Muscle layer of colon (tissue), 2 donors: ENCODE measurements at regions not wholly inside any gene's neighbourhood (a gene's known extent, or its start where the extent isn't known, plus 50 kb on each side); places are given as distances from the start of the nearest gene placed in this dataset.

ENCODE experiments used
- H3K27ac ChIP-seq: one replicate; pipeline ENCODE4 v1.7.0; 2013; ENCODE audit warnings: low read depth, mild to moderate bottlenecking, low read length, moderate library complexity
- H3K27me3 ChIP-seq, 2 donors: one replicate each; pipeline ENCODE4 v1.7.0; 2013; ENCODE audit warnings: low read length in 2 of 2, mild to moderate bottlenecking in 2 of 2; ENCODE audit not compliant: insufficient read depth in 2 of 2, control insufficient read depth in 1 of 2
- H3K36me3 ChIP-seq: one replicate; pipeline ENCODE4 v1.7.0; 2013; ENCODE audit warnings: mild to moderate bottlenecking, low read length; ENCODE audit not compliant: insufficient read depth
- H3K4me1 ChIP-seq: one replicate; pipeline ENCODE4 v1.7.0; 2013; ENCODE audit warnings: mild to moderate bottlenecking, low read length; ENCODE audit not compliant: insufficient read depth
- H3K4me3 ChIP-seq, 2 donors: one replicate each; pipeline ENCODE4 v1.7.0; 2013; ENCODE audit warnings: low read length in 2 of 2, low read depth in 1 of 2, mild to moderate bottlenecking in 1 of 2, moderate library complexity in 1 of 2
- H3K9ac ChIP-seq: one replicate; pipeline ENCODE4 v1.7.0; 2013; ENCODE audit warnings: low read length
- H3K9me3 ChIP-seq: one replicate; pipeline ENCODE4 v1.7.0; 2013; ENCODE audit warnings: mild to moderate bottlenecking, low read length
- donor health status: abdominal sarcoma.
- donor health status: Adenocarcinoma of cecum.

- Histone ChIP-seq H3K36me3 (no peaks in the 10 kb centered on the region), H3K9me3 (no peaks in the 10 kb centered on the region), H3K4me1 (peaks cover 56% of the 10 kb centered on the region), H3K27me3 (no peaks in the 10 kb centered on the region), H3K9ac (no peak overlapping the region), H3K4me3 (peak overlapping the region in 1 of 2 donors; percentile 39), H3K27ac (peak overlapping the region; percentile 93)
These were observed 128.0 kb downstream of the RIN2 start for GRCh38 chr20:19885939-19886660.

DNA sequence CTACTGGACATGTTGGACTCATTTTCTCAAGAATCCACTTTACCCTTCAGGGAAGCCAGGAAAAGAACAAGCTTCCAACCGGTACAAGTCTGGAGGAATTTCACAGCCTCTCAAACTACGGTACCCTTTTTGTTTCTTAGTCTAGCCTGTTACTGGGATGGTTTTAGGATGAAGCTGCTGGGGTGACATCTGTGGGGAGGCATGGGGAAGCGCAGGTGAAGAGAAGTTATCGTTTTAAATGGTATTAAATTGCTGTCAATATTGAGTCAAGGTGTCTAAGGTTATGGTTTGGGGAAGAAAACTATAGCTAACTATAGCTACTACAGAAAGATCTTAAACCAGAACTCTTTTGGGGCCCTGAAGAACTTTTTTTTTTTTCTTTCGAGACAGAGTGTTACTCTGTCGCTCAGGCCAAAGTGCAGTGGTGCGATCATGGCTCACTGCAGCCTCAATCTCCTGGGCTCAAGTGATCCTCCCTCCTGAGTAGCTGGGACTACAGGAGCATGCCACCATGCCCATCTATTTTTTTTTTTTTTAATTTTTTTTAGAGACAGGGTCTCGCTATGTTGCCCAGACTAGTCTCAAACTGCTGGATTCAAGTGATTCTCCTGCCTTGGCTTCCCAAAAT lies 128.7 kb downstream of the RIN2 start:
- H3K4me1 ChIP-seq: peaks cover 57% of the 10 kb centered on the region
- H3K4me3 ChIP-seq: peak overlapping the region in 1 of 2 donors; percentile 39

DNA sequence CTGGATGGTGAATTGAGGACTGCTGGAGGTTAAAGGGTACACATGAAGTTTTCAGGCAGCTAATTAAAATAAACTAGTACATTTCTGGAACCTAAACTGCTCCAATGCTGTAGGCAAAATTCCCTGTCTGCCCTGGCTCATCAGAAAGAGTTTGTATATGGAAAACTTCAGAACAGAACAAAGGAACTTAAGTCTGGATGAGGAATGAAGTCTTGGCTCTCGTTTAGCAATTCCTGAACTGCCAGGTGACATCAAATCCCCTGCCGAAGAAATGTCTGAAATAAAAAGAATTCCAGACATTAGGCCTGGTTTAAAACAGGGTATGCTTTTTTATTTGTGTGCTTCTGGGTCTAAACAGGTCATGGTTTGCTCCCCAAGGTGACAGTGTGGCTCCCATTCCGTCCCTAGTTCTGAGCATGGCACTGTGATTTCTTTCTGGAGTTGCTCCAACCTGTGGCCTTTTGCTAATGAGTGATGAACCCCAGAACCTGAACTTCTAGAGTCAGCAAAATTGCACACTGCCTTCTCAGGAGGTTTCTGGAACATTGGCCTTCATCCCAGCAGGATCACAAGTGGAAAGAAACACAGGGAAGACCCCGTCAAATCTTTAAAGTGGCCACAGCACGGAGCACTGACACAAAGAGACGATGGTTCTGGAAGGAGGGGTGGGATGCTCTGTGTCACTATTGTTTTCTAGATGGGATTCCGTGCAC lies 129.4 kb upstream of the NAA20 start:
- H3K4me1 ChIP-seq: peaks cover 57% of the 10 kb centered on the region
- peak overlapping the region in 1 of 2 donors; percentile 55 for H3K4me3 ChIP-seq
- peak overlapping the region; percentile 20 for H3K9ac ChIP-seq
- H3K27me3 ChIP-seq: no peaks in the 10 kb centered on the region
- peak overlapping the region; percentile 93 for H3K27ac ChIP-seq
- H3K9me3 ChIP-seq: no peaks in the 10 kb centered on the region
- H3K36me3 ChIP-seq: no peaks in the 10 kb centered on the region

More for the DNA sequence above, 128.7 kb downstream of the RIN2 start:
- H3K27me3 ChIP-seq: no peaks in the 10 kb centered on the region
- H3K36me3 ChIP-seq: no peaks in the 10 kb centered on the region
- H3K9ac ChIP-seq: no peak overlapping the region
- no peaks in the 10 kb centered on the region for H3K9me3 ChIP-seq
- peak overlapping the region; percentile 93 for H3K27ac ChIP-seq

- Histone ChIP-seq H3K4me3 (peak overlapping the region in 1 of 2 donors; percentile 55), H3K9me3 (no peaks in the 10 kb centered on the region), H3K36me3 (peaks cover under 1% of the 10 kb centered on the region), H3K4me1 (peaks cover 57% of the 10 kb centered on the region), H3K27ac (peak overlapping the region; percentile 93), H3K27me3 (no peaks in the 10 kb centered on the region), H3K9ac (peak overlapping the region; percentile 41)
These were observed 128.9 kb upstream of the NAA20 start for GRCh38 chr20:19888269-19888671.

GRCh38 chr20:19889011-19889953 lies 127.9 kb upstream of the NAA20 start:
- H3K4me1 ChIP-seq: peaks cover 57% of the 10 kb centered on the region
- H3K4me3 ChIP-seq: peak overlapping the region; percentile 11 to 55
- H3K27me3 ChIP-seq: no peaks in the 10 kb centered on the region
- peaks cover 4% of the 10 kb centered on the region for H3K36me3 ChIP-seq
- no peaks in the 10 kb centered on the region for H3K9me3 ChIP-seq
- H3K9ac ChIP-seq: peak overlapping the region; percentile 41
- peak overlapping the region; percentile 93 for H3K27ac ChIP-seq

DNA sequence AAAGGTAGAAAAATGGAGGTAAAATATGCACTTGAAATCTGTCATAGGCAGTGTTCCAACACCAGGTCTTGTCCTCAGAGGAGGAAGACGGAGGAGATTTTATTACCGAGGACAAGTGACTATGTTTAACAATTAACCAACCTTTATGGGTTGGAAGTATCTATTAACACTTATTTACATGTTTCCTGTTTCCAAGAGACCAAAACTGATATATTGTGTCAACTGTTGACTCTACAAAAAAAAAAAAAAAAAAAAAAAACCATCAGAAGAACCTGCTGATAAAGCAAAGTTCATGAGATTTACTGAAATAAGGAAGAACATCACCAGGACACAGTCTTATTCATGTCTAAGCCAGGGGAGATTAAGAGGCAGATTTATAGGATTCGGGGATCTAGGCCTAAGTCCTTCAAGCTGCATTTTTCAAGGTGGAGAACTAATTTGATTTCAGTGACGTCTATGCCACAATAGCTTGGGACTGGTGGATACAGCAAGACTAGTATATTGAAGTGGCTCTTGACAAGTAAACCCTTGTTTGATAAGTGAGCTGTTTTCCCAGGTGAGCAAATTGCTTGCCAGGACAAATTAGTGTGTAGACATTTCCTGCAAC lies 126.6 kb upstream of the NAA20 start:
- Histone ChIP-seq H3K4me3 (peak overlapping the region in 1 of 2 donors; percentile 3), H3K9ac (no peak overlapping the region), H3K36me3 (peaks cover 4% of the 10 kb centered on the region), H3K27ac (peak overlapping the region; percentile 93), H3K9me3 (no peaks in the 10 kb centered on the region), H3K4me1 (peaks cover 54% of the 10 kb centered on the region), H3K27me3 (no peaks in the 10 kb centered on the region)

- no peaks in the 10 kb centered on the region for H3K27me3 ChIP-seq
- H3K9ac ChIP-seq: no peak overlapping the region
- H3K27ac ChIP-seq: no peak overlapping the region
- H3K9me3 ChIP-seq: no peaks in the 10 kb centered on the region
- peaks cover 26% of the 10 kb centered on the region for H3K4me1 ChIP-seq
- no peak overlapping the region for H3K4me3 ChIP-seq
- H3K36me3 ChIP-seq: peaks cover 4% of the 10 kb centered on the region
These were observed 123.8 kb upstream of the NAA20 start for GRCh38 chr20:19893356-19893755.

- Histone ChIP-seq H3K9me3 (peaks cover 2% of the 10 kb centered on the region), H3K36me3 (peaks cover 4% of the 10 kb centered on the region), H3K9ac (no peak overlapping the region), H3K4me1 (peaks cover 5% of the 10 kb centered on the region), H3K27me3 (no peaks in the 10 kb centered on the region), H3K27ac (no peak overlapping the region), H3K4me3 (no peak overlapping the region)
These were observed 121.4 kb upstream of the NAA20 start for GRCh38 chr20:19895761-19896160.

- Histone ChIP-seq H3K36me3 (peaks cover 4% of the 10 kb centered on the region), H3K9ac (no peak overlapping the region), H3K4me1 (no peaks in the 10 kb centered on the region), H3K4me3 (no peak overlapping the region), H3K9me3 (peaks cover 2% of the 10 kb centered on the region), H3K27ac (no peak overlapping the region), H3K27me3 (no peaks in the 10 kb centered on the region)
These were observed 119.3 kb upstream of the NAA20 start for GRCh38 chr20:19897891-19898290.

DNA sequence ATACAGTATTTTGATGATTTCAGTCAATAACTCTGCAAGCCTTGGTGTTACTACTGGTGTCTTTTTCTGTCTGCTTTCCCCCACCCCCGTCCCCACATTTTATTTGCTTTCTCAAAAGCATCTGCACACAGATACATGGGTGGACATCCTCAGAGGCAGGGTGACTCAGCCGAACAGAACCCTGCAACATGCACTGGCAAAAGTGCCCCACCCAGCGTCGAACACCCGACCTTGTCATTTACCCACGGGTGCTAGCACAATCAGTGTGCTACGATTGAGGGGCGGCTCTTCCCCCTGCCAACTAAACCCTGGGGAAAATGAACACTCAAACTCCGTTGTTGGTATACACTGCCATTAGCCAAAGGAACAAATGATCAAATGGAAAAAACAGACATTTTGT lies 115.9 kb upstream of the NAA20 start:
- H3K36me3 ChIP-seq: no peaks in the 10 kb centered on the region
- H3K27ac ChIP-seq: no peak overlapping the region
- no peaks in the 10 kb centered on the region for H3K27me3 ChIP-seq
- no peak overlapping the region for H3K9ac ChIP-seq
- peaks cover 2% of the 10 kb centered on the region for H3K9me3 ChIP-seq
- no peak overlapping the region for H3K4me3 ChIP-seq
- H3K4me1 ChIP-seq: peaks cover 5% of the 10 kb centered on the region
